HG02759 (cell line): ENCODE measurements at regions not wholly inside any gene's neighbourhood (a gene's known extent, or its start where the extent isn't known, plus 50 kb on each side); places are given as distances from the start of the nearest gene placed in this dataset.

ENCODE experiments used
- ATAC-seq: cut with Tn5 transposase; IDR thresholded peaks from one replicate; pipeline ENCODE4 v1.9.1; 2021; ENCODE audit warnings: mild to moderate bottlenecking, moderate library complexity; ENCODE audit not compliant: unreplicated experiment

- ATAC-seq, result no peak
Measured at GRCh38 chr22:48872271-48873190, 955.1 kb downstream of the BRD1 start.

GRCh38 chr22:48871176-48871840 is 956.4 kb downstream of the BRD1 start:
- ATAC-seq, result no peak

- ATAC-seq, result no peak
Measured at GRCh38 chr22:48870436-48870835, 957.2 kb downstream of the BRD1 start.

DNA sequence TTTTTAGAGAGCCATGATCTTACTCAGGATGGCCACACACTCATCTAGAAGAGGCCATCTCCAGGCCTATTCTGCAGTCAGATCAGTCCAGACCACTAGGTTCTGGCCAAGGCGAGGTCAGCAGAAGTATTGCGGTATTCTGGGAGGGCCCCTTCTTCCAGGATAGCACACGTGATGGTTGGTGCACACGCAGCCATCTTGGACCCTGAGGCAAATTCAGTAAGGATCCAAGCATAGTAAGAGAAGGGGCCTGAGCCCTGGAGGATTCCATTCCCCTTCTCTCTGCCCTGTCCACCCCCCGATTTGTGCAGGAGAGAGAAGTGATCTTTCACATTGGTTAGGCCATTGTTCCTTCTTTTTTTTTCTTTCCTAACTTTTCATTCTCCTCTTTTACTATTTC is 957.9 kb downstream of the BRD1 start:
- ATAC-seq, result no peak

DNA sequence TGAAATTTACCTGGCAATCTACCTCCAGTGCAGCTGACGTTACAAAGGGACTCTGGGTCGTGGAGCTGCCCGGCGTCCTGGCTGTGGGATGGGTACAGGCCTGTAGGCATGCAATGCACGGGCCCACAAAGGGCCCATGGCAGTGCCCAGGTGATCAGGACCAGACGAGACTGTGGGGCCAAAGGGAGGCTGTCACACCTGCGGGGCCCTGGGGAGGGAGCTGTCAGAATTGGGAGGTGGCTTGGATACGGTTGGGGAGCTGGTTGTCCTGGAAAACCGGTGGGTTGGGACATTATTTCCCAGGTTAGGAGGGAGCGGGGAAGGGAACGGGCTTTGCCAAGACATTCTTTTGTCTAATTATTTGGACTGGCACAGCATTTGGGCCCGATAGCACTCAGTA is 958.5 kb downstream of the BRD1 start:
- ATAC-seq, result no peak

- no peak for ATAC-seq
Measured at GRCh38 chr22:48868554-48868953, 959.1 kb downstream of the BRD1 start.

- ATAC-seq, result no peak
Measured at GRCh38 chr22:48867891-48868290, 959.8 kb downstream of the BRD1 start.

DNA sequence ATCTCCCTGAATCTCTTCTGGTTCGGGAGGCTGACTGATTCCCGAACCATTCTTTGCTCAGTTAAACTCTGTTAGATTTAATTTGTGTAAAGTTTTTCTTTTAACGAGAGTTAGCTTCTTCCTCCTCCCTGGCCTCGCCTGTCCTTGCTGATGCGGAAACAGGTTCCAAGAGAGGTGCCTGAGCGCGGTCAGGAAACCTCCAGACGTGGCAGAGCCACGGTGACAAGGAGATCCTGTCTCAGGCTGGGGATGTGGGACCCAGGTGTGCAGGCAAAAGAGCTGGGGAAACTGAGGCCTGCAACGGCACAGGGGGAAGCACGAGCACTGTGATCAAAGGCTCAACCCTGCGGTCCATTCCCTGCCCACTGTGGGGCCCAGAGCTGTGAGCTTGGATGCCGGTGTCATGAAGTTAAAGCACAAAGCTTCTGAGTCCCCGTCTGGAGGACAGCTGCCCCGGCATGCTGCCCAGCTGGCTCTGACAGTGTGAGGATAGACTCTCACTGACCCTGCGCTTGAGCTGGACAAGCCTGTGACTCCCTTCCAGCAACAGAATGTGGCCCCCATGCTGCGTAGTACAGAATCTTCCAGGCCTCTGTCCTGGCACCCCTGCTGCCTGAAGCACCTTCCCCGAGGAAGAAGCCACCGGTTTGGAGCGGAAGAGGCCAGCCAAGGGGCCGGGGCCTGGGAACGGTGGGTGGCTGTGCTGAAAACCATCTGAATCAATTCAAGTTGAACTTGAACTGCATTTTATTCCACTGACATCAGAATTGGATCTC is 960.6 kb downstream of the BRD1 start:
- no peak for ATAC-seq

DNA sequence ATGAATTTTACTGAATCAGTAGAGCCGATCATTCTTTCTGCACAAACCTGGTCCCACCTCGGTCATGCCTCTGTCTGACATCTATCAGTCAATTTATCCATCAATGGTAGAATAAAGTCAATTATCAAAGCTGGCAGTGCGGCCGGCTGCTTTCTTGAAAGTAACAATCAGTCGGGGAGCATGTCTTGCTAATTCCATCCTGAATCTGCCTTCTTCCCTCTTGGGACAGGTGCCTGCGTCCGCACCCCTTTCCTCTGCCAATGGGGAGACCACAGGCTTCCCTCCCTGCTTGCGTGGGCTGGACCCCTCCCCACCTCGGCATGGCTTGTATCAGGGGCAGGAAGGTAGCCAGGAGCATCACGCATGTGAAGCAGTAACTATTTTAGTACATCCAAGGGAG is 962.9 kb downstream of the BRD1 start:
- no peak for ATAC-seq

DNA sequence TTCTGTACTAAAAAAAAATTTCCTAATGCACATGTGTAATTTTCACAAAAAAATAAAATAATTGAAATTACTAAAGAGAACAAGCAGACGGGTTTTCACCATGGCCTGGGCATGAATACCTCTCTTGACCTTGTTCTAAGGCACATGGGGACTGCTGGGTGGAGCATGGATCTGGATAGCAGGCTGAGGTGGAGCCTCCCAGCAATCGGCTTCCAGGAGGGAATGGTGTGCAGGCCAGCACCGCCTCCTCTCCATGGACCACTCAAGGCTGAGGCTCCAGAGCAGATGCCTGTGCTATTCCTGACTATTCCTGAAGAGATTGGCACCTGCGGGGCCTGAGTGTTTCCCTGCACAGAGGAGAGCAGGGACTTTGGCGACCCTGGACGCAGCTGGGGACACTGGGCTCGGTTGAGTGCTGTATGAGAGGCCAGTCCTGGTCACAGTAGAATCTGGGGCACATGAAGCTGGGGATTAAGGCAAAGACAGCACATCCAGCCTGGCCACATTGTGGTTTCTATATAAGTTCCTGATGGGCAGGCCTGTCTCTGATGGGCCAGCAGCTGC is 963.6 kb downstream of the BRD1 start:
- ATAC-seq, result no peak

GRCh38 chr22:48860557-48860956 is 967.1 kb downstream of the BRD1 start:
- ATAC-seq, result no peak

DNA sequence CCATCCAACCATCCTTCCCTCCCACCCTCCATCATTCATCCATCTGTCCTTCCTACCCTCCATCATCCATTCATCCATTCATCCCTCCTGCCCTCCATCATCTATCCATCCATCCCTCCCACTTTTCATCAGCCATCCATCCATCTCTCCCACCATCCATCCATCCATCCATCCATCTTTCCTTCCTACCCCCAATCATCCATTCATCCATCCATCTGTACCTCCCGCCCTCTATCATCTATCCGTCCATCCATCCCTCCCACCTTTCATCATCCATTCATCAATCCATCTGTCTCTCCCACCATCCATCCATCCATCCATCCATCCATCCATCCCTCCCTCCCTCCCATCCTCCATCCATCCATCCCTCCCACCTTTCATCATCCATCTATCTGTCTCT is 968.8 kb downstream of the BRD1 start:
- no peak for ATAC-seq

DNA sequence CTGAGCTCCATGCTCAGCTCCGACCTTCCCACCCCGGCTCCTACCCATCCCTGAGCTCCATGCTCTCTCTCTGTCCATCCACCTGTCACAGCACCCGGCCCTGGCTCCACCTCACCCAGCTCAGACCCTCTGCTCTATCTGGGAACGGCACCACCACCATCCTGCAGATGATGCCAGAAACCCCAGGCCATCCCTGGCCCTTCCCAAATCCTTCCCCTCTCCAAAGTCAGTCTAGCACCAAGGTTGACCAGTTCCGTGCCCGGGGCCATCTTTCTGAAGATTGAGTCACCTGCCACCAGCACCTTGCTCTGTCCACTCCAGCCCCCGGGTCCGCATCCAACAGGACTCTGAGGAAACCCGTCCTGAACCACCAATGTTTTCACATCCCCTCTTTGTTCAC is 969.6 kb downstream of the BRD1 start:
- ATAC-seq, result no peak

- ATAC-seq, result no peak
Measured at GRCh38 chr22:48857202-48857805, 970.4 kb downstream of the BRD1 start.

GRCh38 chr22:48856308-48856615 is 971.4 kb downstream of the BRD1 start:
- ATAC-seq, result no peak

DNA sequence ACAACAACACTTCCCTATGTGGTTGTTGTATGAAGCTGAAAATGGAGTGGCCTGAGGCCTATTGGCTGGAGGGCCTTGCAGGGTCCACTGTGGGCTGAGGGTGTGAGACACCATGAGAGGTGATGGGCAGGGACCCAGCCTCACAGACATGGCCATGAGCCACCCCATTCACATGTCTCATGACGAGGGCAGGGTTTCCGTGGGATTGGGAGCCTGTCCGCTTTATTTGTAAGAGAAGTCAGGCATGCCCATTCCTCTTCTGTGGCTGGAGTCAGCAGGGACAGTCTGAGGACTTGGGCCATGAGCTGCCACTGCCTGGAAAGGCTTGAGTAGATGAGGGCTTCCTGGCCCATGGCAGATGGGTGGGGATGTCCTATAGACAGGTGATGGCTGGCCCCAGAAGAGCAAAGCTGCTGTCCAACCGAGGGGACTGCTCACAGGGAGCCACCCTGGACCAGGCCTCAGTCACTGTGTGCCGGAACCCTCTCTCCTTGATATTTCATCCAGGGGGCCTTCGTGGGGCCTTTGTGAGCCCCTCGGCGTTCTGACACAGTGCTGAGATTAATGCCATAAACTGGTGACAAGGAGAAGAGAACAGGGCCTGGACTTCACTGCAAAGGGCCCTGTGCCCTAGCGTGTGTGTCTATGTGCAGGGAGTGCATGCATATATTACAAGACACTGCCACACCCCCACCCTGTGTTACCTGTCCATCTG is 971.9 kb downstream of the BRD1 start:
- no peak for ATAC-seq

GRCh38 chr22:48855013-48855412 is 972.7 kb downstream of the BRD1 start:
- ATAC-seq, result no peak

DNA sequence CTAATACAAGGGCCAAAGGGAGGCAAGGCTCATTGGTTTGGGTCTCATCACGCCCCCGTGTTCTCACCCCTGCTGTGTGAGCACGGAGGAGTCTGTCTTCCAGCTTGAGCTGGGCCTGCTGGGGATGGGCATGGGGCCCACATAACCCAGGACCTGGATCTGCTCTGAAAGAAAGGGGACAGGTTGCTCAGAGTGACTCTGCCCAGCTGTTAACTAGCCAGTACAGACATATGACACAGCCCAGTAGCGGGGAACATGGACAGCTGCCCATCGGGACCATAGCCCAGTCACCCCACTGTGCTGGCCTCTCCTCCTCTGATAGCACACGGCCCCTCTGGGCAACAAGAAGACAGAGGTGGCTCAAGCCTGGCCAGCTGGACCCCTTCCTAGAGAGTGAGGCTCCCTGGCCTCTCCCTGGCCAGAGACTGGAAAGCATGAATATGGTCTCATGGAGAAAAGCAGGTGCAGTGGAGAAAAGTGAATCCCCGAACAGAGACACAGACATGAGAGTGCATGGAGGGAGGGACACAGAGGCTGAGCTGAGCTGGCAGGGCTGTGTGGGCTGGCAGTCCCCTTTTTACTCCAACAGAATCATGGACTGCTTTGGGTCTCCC is 973.9 kb downstream of the BRD1 start:
- ATAC-seq, result no peak

GRCh38 chr22:48851933-48852549 is 975.6 kb downstream of the BRD1 start:
- ATAC-seq, result no peak
